GM12872 (cell line): ENCODE measurements at regions not wholly inside any gene's neighbourhood (a gene's known extent, or its start where the extent isn't known, plus 50 kb on each side); places are given as distances from the start of the nearest gene placed in this dataset.

ENCODE experiments used
- TF ChIP-seq, protein P1 (sequence below): IDR thresholded peaks from 3 replicates; pipeline ENCODE4 v1.5.1; 2011; ENCODE audit warnings: low read depth, mild to moderate bottlenecking, low read length, moderate library complexity; ENCODE audit not compliant: insufficient read depth

DNA sequence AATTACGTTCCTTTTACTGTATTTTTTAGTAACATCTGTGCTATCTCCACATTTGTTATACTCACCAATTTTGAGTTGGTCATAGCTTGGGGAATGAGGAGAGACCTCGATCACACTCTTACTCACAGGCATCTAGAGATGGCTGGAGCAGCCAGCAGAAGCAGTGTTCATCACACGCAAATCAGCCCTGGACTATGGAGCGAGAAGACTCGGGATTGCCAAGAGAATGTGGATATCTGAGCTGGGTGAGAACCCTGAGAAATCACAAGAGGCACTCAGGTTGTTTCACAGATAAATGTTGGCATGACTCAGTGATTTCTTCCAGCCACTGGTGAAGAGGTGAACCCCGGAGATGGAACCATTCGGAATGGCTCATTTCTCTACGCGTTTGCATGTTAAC is 820.1 kb upstream of the IGFBP3 start:
- TF ChIP-seq, protein P1, sequence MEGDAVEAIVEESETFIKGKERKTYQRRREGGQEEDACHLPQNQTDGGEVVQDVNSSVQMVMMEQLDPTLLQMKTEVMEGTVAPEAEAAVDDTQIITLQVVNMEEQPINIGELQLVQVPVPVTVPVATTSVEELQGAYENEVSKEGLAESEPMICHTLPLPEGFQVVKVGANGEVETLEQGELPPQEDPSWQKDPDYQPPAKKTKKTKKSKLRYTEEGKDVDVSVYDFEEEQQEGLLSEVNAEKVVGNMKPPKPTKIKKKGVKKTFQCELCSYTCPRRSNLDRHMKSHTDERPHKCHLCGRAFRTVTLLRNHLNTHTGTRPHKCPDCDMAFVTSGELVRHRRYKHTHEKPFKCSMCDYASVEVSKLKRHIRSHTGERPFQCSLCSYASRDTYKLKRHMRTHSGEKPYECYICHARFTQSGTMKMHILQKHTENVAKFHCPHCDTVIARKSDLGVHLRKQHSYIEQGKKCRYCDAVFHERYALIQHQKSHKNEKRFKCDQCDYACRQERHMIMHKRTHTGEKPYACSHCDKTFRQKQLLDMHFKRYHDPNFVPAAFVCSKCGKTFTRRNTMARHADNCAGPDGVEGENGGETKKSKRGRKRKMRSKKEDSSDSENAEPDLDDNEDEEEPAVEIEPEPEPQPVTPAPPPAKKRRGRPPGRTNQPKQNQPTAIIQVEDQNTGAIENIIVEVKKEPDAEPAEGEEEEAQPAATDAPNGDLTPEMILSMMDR, result no peak

GRCh38 chr7:46739518-46740234 is 818.6 kb upstream of the IGFBP3 start:
- TF ChIP-seq, protein P1, result no peak

GRCh38 chr7:46738796-46739195 is 817.7 kb upstream of the IGFBP3 start:
- TF ChIP-seq, protein P1, result no peak

GRCh38 chr7:46738165-46738564 is 817.1 kb upstream of the IGFBP3 start:
- TF ChIP-seq, protein P1, result no peak

DNA sequence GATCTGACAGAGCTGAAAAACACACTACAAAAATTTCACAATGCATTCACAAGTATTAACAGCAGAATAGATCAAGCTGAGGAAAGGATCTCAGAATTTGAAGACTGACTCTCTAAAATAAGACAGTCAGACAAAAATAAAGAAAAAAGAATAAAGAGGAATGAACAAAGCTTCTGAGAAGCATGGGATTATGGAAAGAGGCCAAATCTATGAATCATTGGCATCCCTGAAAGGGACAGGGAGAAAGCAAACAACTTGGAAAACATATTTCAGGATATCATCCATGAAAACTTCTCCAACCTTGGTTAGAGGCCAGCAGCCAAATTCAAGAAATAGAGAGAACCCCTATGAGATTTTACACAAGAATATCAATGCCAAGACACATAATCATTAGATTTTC is 804.8 kb upstream of the IGFBP3 start:
- TF ChIP-seq, protein P1, result no peak

DNA sequence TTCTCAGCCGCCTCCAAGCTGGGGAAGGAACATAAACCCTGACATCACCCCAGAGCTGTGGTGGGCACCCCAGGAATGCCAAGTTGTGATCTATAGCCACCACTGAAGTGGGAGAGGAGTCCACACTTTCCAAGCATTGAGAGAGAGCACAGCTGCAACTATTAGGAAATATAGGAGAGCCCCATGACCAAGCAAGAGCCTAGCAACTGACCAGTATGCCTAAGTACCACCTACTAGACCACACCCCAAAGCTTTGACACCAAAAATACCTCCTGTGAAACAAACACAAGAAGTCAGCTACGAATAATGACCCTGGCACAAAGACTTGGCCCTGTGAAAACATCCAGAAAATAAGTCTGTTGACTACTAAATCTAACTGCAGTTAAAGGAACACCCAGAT is 804.1 kb upstream of the IGFBP3 start:
- TF ChIP-seq, protein P1, result no peak

GRCh38 chr7:46723742-46724141 is 802.7 kb upstream of the IGFBP3 start:
- TF ChIP-seq, protein P1, result no peak
